Endodermal cell (in vitro differentiated cells): ENCODE measurements at regions not wholly inside any gene's neighbourhood (a gene's known extent, or its start where the extent isn't known, plus 50 kb on each side); places are given as distances from the start of the nearest gene placed in this dataset.

Source experiments
- DNase-seq: peaks from one replicate; pipeline ENCODE4 v3.0.0-alpha.2; 2017
- H3K27ac ChIP-seq: 2 replicates; pipeline ENCODE4 v1.5.1; 2013; ENCODE audit warnings: mild to moderate bottlenecking, low read depth, low read length, moderate library complexity
- H3K27me3 ChIP-seq: 2 replicates; pipeline ENCODE4 v1.6.1; 2013; ENCODE audit warnings: mild to moderate bottlenecking, low read length, moderate library complexity; ENCODE audit not compliant: insufficient read depth, control insufficient read depth, poor library complexity, severe bottlenecking
- H3K36me3 ChIP-seq: 2 replicates; pipeline ENCODE4 v1.7.0; 2013; ENCODE audit warnings: mild to moderate bottlenecking, low read length, moderate library complexity; ENCODE audit not compliant: control insufficient read depth, insufficient read depth
- H3K4me1 ChIP-seq: one replicate; pipeline ENCODE4 v1.7.0; 2013; ENCODE audit warnings: low read length; ENCODE audit not compliant: control insufficient read depth, insufficient read depth
- H3K4me3 ChIP-seq: 2 replicates; pipeline ENCODE4 v1.5.1; 2013; ENCODE audit warnings: mild to moderate bottlenecking, low read length, moderate library complexity
- H3K9ac ChIP-seq: 2 replicates; pipeline ENCODE4 v1.6.1; 2013; ENCODE audit warnings: mild to moderate bottlenecking, low read length, moderate library complexity; ENCODE audit not compliant: poor library complexity, severe bottlenecking; ENCODE audit errors: extremely low read depth
- H3K9me3 ChIP-seq: 2 replicates; pipeline ENCODE4 v1.6.1; 2013; ENCODE audit warnings: mild to moderate bottlenecking, low read length, moderate library complexity; ENCODE audit not compliant: control insufficient read depth
- H3K27ac Mint-ChIP-seq: 2 replicates; pipeline ENCODE4 v1.8.0; 2020; ENCODE audit warnings: mixed read lengths
- H3K27me3 Mint-ChIP-seq: 2 replicates; pipeline ENCODE4 v1.8.0; 2021; ENCODE audit warnings: mild to moderate bottlenecking, mixed read lengths; ENCODE audit not compliant: insufficient read depth
- H3K36me3 Mint-ChIP-seq: 2 replicates; pipeline ENCODE4 v1.8.0; 2020; ENCODE audit warnings: low read depth, mixed read lengths
- H3K4me1 Mint-ChIP-seq: 2 replicates; pipeline ENCODE4 v1.8.0; 2020; ENCODE audit warnings: mixed read lengths
- H3K4me3 Mint-ChIP-seq: 2 replicates; pipeline ENCODE4 v1.8.0; 2020; ENCODE audit warnings: mild to moderate bottlenecking, moderate library complexity, mixed read lengths
- H3K9me3 Mint-ChIP-seq: 2 replicates; pipeline ENCODE4 v1.8.0; 2020; ENCODE audit warnings: mild to moderate bottlenecking, mixed read lengths
- WGBS, 2 experiments: methylation state at CpG; one replicate each; pipeline versions ENCODE4 v1.1.5 to v1.1.7; 2013; ENCODE audit warnings: missing lambda C conversion rate in 2 of 2, mixed read lengths in 1 of 2; ENCODE audit not compliant: insufficient coverage in 1 of 2, insufficient read length in 1 of 2; 5-methylcytosine and 5-hydroxymethylcytosine counted together
- TF ChIP-seq, protein P1 (sequence below): fragments of 200-600 bp; sonication (generic); conservative IDR thresholded peaks from 2 replicates; pipeline ENCODE4 v1.5.0; 2021; ENCODE audit warnings: antibody characterized with exemption, mild to moderate bottlenecking

DNA sequence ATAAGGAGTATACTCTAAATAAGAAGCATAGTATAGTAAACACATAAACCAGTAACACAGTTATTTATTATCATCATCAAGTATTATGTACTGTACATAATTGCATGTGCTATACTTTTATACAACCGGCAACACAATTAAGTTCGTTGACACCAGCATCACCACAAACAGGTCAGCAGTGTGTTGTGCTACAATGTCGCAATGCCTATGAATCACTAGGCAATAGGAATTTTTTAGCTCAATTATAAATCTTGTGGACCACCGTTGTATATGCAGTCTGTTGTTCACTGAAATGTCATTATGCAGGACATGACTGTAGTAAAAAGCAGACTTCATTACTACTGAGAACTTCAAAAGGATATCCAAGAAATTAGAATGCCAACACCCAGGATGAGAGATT lies 177.0 kb downstream of the PDCD6IP start:
- TF ChIP-seq, protein P1, sequence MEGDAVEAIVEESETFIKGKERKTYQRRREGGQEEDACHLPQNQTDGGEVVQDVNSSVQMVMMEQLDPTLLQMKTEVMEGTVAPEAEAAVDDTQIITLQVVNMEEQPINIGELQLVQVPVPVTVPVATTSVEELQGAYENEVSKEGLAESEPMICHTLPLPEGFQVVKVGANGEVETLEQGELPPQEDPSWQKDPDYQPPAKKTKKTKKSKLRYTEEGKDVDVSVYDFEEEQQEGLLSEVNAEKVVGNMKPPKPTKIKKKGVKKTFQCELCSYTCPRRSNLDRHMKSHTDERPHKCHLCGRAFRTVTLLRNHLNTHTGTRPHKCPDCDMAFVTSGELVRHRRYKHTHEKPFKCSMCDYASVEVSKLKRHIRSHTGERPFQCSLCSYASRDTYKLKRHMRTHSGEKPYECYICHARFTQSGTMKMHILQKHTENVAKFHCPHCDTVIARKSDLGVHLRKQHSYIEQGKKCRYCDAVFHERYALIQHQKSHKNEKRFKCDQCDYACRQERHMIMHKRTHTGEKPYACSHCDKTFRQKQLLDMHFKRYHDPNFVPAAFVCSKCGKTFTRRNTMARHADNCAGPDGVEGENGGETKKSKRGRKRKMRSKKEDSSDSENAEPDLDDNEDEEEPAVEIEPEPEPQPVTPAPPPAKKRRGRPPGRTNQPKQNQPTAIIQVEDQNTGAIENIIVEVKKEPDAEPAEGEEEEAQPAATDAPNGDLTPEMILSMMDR, result no peak
- Histone ChIP-seq H3K27me3 (no peaks in the 10 kb centered on the region), H3K27ac (no peak overlapping the region), H3K9ac (no peak overlapping the region), H3K4me1 (no peaks in the 10 kb centered on the region), H3K9me3 (peaks cover 11% of the 10 kb centered on the region), H3K36me3 (no peaks in the 10 kb centered on the region), H3K4me3 (no peak overlapping the region)
- H3K9me3 Mint-ChIP-seq, result peaks cover 20% of the 10 kb centered on the region
- no peaks in the 10 kb centered on the region for H3K4me1 Mint-ChIP-seq
- no peak overlapping the region for H3K4me3 Mint-ChIP-seq
- H3K27ac Mint-ChIP-seq, result no peak overlapping the region
- H3K36me3 Mint-ChIP-seq, result no peaks in the 10 kb centered on the region
- H3K27me3 Mint-ChIP-seq, result peaks cover 14% of the 10 kb centered on the region
- WGBS, 2 experiments, result 96 to 100% methylated on average over 2 to 4 of the region's 4 CpGs
- DNase-seq, result no peak

DNA sequence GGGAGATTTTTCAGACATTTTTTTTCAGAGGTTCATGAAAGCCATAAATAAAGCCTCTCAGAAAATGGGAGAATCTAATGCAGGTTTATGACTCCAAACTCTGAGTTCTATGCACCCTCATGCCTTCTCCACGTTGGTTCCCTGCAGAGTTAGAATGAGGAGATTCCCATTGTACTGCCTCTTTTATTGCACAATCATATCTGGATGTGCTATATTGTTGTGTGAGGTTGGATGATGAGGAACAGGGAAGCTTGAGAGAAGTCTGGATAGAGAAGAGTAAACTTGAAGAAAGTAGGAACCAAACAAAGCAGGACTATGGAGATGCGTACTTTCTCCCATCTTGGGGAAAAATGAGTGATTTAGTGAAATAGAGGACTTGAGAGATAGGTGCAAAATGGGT lies 178.8 kb downstream of the PDCD6IP start:
- Histone ChIP-seq H3K4me3 (no peak overlapping the region), H3K9me3 (no peaks in the 10 kb centered on the region), H3K27me3 (no peaks in the 10 kb centered on the region), H3K36me3 (no peaks in the 10 kb centered on the region), H3K9ac (no peak overlapping the region), H3K27ac (no peak overlapping the region), H3K4me1 (no peaks in the 10 kb centered on the region)
- DNase-seq, result no peak
- no peaks in the 10 kb centered on the region for H3K4me1 Mint-ChIP-seq
- no peak overlapping the region for H3K4me3 Mint-ChIP-seq
- peaks cover 3% of the 10 kb centered on the region for H3K9me3 Mint-ChIP-seq
- 90 to 100% methylated on average over 1 to 2 of the region's 2 CpGs for whole genome bisulfite sequencing, 2 experiments
- TF ChIP-seq, protein P1, result no peak
- no peak overlapping the region for H3K27ac Mint-ChIP-seq
- no peaks in the 10 kb centered on the region for H3K36me3 Mint-ChIP-seq
- peaks cover 21% of the 10 kb centered on the region for H3K27me3 Mint-ChIP-seq

DNA sequence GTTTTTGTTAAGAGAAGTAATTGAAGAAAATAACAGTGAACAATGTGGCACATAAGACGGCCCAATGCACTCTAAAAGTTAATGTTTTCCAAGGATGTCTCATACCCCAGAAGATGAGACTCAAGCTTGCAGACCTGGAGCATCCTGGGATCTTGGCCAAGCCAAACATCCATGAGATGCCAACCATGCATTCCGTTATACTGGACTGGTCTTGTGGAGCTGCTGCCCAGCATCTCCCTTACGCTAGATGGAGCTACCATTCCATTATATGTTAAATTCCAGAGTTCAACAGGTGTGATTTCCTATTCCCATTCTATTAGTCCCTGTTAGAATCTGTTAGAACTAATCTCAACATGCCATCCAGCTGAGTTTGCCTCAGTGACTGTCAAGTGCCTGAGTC lies 181.8 kb downstream of the PDCD6IP start:
- H3K9me3 ChIP-seq, result no peaks in the 10 kb centered on the region
- H3K27ac ChIP-seq, result no peak overlapping the region
- H3K9ac ChIP-seq, result no peak overlapping the region
- Mint-ChIP-seq H3K4me1 (no peaks in the 10 kb centered on the region), H3K4me3 (no peak overlapping the region), H3K27me3 (peaks cover 41% of the 10 kb centered on the region), H3K9me3 (peaks cover 5% of the 10 kb centered on the region), H3K27ac (no peak overlapping the region), H3K36me3 (no peaks in the 10 kb centered on the region)
- 40 to 67% methylated on average over 2 to 3 of the region's 3 CpGs for WGBS, 2 experiments
- no peak overlapping the region for H3K4me3 ChIP-seq
- TF ChIP-seq, protein P1, result peak; percentile 86
- DNase-seq, result peak; percentile 60
- H3K27me3 ChIP-seq, result no peaks in the 10 kb centered on the region
- H3K36me3 ChIP-seq, result no peaks in the 10 kb centered on the region
- H3K4me1 ChIP-seq, result no peaks in the 10 kb centered on the region
